ENCODE measurements at regions not wholly inside any gene's neighbourhood (a gene's known extent, or its start where the extent isn't known, plus 50 kb on each side); places are given as distances from the start of the nearest gene placed in this dataset.
"Not testable (repeated sequence)": the region's sequence is repeated elsewhere in the genome, so short reads cannot be mapped to it uniquely, and the experiment has no call there.

GRCh38 chr2:60213865-60214625 lies 339.4 kb downstream of the BCL11A start:
- FAIRE-seq (no peak), DNase-seq (ENCODE audit: insufficient read length, low spot score) (no peak)
- TF ChIP-seq CTCF (IDR thresholded peaks at IDR 0.05; ENCODE audit: insufficient read depth, missing control alignments), result no peak

- DNase-seq (ENCODE audit: insufficient read length, low spot score) (no peak), FAIRE-seq (no peak)
- TF ChIP-seq CTCF (IDR thresholded peaks at IDR 0.05; ENCODE audit: insufficient read depth, missing control alignments), result no peak
Measured at GRCh38 chr2:60212181-60212945, 341.1 kb downstream of the BCL11A start.

GRCh38 chr2:60189006-60189405 lies 364.4 kb downstream of the BCL11A start:
- FAIRE-seq; DNase-seq (ENCODE audit: insufficient read length, low spot score): not testable (repeated sequence)

- DNase-seq (ENCODE audit: insufficient read length, low spot score), result no peak
- TF ChIP-seq CTCF (IDR thresholded peaks at IDR 0.05; ENCODE audit: insufficient read depth, missing control alignments), result no peak
- FAIRE-seq, result no peak
Measured at GRCh38 chr2:60175290-60175689, 378.2 kb downstream of the BCL11A start.

- no peak for TF ChIP-seq CTCF (IDR thresholded peaks at IDR 0.05; ENCODE audit: insufficient read depth, missing control alignments)
- FAIRE-seq, result no peak
- no peak for DNase-seq (ENCODE audit: insufficient read length, low spot score)
Measured at GRCh38 chr2:60174146-60174545, 379.3 kb downstream of the BCL11A start.

- FAIRE-seq (no peak), DNase-seq (ENCODE audit: insufficient read length, low spot score) (no peak)
- TF ChIP-seq CTCF (IDR thresholded peaks at IDR 0.05; ENCODE audit: insufficient read depth, missing control alignments), result no peak
Measured at GRCh38 chr2:60172801-60173200, 380.7 kb downstream of the BCL11A start.

GRCh38 chr2:60170272-60170671 lies 383.2 kb downstream of the BCL11A start:
- FAIRE-seq (no peak), DNase-seq (ENCODE audit: insufficient read length, low spot score) (no peak)
- TF ChIP-seq CTCF (IDR thresholded peaks at IDR 0.05; ENCODE audit: insufficient read depth, missing control alignments), result no peak
